ENCODE measurements at regions not wholly inside any gene's neighbourhood (a gene's known extent, or its start where the extent isn't known, plus 50 kb on each side); places are given as distances from the start of the nearest gene placed in this dataset.

- TF ChIP-seq ZBTB26 (tag by site-specific recombination; optimal IDR thresholded peaks at IDR 0.05) (no peak), ZNF449 (tag by site-specific recombination; IDR thresholded peaks at IDR 0.05) (no peak), CTCF (tag by site-specific recombination; IDR thresholded peaks at IDR 0.05) (no peak), WT1 (tag by site-specific recombination; IDR thresholded peaks at IDR 0.05) (no peak), ZBTB11 (tag by site-specific recombination; conservative IDR thresholded peaks at IDR 0.05; ENCODE audit: low read depth) (no peak), ZNF311 (tag by site-specific recombination; IDR thresholded peaks at IDR 0.05; ENCODE audit: borderline replicate concordance) (no peak), ZNF248 (tag by site-specific recombination; IDR thresholded peaks at IDR 0.05) (no peak), ZNF704 (tag by site-specific recombination; IDR thresholded peaks at IDR 0.05) (no peak), ZBTB10 (tag by site-specific recombination; IDR thresholded peaks at IDR 0.05) (no peak), ZNF610 (tag by site-specific recombination; IDR thresholded peaks at IDR 0.05; ENCODE audit: borderline replicate concordance) (no peak), ZNF394 (tag by site-specific recombination; IDR thresholded peaks at IDR 0.05; ENCODE audit: borderline replicate concordance) (no peak), ATF2 (tag by site-specific recombination; IDR thresholded peaks at IDR 0.05; ENCODE audit: low read depth) (no peak)
Observed at GRCh38 chr13:87999240-87999700, 328.1 kb downstream of the SLITRK5 start.

All from HEK293 (cell line).